Activated T-helper 1 cell treated with Interleukin-2 at 50 U/mL for 16 hours (primary cell): ENCODE measurements at regions not wholly inside any gene's neighbourhood (a gene's known extent, or its start where the extent isn't known, plus 50 kb on each side); places are given as distances from the start of the nearest gene placed in this dataset.
"Not testable (repeated sequence)": the region's sequence is repeated elsewhere in the genome, so short reads cannot be mapped to it uniquely, and the experiment has no call there.

Experiments used
- DNase-seq: peaks from one replicate; pipeline ENCODE4 v3.0.0-alpha.2; 2020; ENCODE audit warnings: low read depth

GRCh38 chr2:137886083-137886831 lies 78.0 kb upstream of the HNMT start:
- DNase-seq, result no peak

- DNase-seq, result no peak
Observed at GRCh38 chr2:137888845-137889244, 75.4 kb upstream of the HNMT start.

GRCh38 chr2:137892739-137893138 lies 71.5 kb upstream of the HNMT start:
- DNase-seq, result no peak

- no peak for DNase-seq
Observed at GRCh38 chr2:137893145-137893544, 71.1 kb upstream of the HNMT start.

- no peak for DNase-seq
Observed at GRCh38 chr2:137896467-137896866, 67.8 kb upstream of the HNMT start.

- DNase-seq, result no peak
Observed at GRCh38 chr2:137897082-137897481, 67.2 kb upstream of the HNMT start.

- no peak for DNase-seq
Observed at GRCh38 chr2:137900421-137901141, 63.7 kb upstream of the HNMT start.

- DNase-seq, result no peak
Observed at GRCh38 chr2:137910641-137911040, 53.6 kb upstream of the HNMT start.

- no peak for DNase-seq
Observed at GRCh38 chr2:137912371-137912770, 51.9 kb upstream of the HNMT start.

- DNase-seq, result no peak
Observed at GRCh38 chr2:137913169-137913568, 51.1 kb upstream of the HNMT start.

GRCh38 chr2:137913648-137914047 lies 50.6 kb upstream of the HNMT start:
- DNase-seq, result not testable (repeated sequence)
